ENCODE measurements at regions not wholly inside any gene's neighbourhood (a gene's known extent, or its start where the extent isn't known, plus 50 kb on each side); places are given as distances from the start of the nearest gene placed in this dataset.

GRCh38 chr14:49505041-49505766, 81.0 kb downstream of the RPS29 start:
- DNase-seq (ENCODE audit: low spot score) = no peak

GRCh38 chr14:49497725-49498348, 88.3 kb downstream of the RPS29 start:
- in situ Hi-C loops (cut with MboI; ENCODE audit: low pct_unique_long_range_greater_than_20kb, low sequenced_read_pairs, unreplicated experiment) = no loop called here
- peak; percentile 81 for TF ChIP-seq CTCF (IDR thresholded peaks at IDR 0.05; ENCODE audit: extremely low read depth, insufficient read depth, missing control alignments)
- DNase-seq (ENCODE audit: low spot score) = peak; percentile 57

More at GRCh38 chr14:49505041-49505766, 81.0 kb downstream of the RPS29 start:
- TF ChIP-seq CTCF (IDR thresholded peaks at IDR 0.05; ENCODE audit: extremely low read depth, insufficient read depth, missing control alignments) = no peak
- in situ Hi-C loops (cut with MboI; ENCODE audit: low pct_unique_long_range_greater_than_20kb, low sequenced_read_pairs, unreplicated experiment) = no loop called here

- no peak for TF ChIP-seq CTCF (IDR thresholded peaks at IDR 0.05; ENCODE audit: extremely low read depth, insufficient read depth, missing control alignments)
- in situ Hi-C loops (cut with MboI; ENCODE audit: low pct_unique_long_range_greater_than_20kb, low sequenced_read_pairs, unreplicated experiment) = no loop called here
- no peak for DNase-seq (ENCODE audit: low spot score)
These were observed 88.9 kb downstream of the RPS29 start for GRCh38 chr14:49497267-49497666.

DNA sequence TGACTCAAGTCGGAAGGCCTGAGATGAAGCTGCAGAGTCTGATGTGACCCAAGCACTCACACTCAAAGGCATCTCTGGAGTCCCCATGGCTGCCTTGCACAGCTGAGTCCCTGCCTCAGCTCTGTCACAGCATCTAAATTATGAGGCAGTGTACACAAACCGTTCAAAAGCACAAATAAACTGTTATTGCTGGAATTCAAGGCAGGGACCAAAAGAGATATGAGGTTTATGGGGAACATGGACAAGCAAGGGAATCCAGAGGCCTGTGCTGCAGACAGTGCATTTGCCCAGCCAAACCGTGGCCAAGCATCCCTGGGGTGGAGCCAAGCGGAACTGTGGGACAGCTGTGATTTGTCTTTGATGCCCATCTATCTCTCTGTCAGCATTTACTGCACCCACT, 91.3 kb downstream of the RPS29 start:
- TF ChIP-seq CTCF (IDR thresholded peaks at IDR 0.05; ENCODE audit: extremely low read depth, insufficient read depth, missing control alignments) = no peak
- DNase-seq (ENCODE audit: low spot score) = no peak
- in situ Hi-C loops (cut with MboI; ENCODE audit: low pct_unique_long_range_greater_than_20kb, low sequenced_read_pairs, unreplicated experiment) = no loop called here

- no peak for DNase-seq (ENCODE audit: low spot score)
- no peak for TF ChIP-seq CTCF (IDR thresholded peaks at IDR 0.05; ENCODE audit: extremely low read depth, insufficient read depth, missing control alignments)
- in situ Hi-C loops (cut with MboI; ENCODE audit: low pct_unique_long_range_greater_than_20kb, low sequenced_read_pairs, unreplicated experiment) = no loop called here
These were observed 92.6 kb downstream of the RPS29 start for GRCh38 chr14:49493557-49493956.

GRCh38 chr14:49492151-49492550, 94.0 kb downstream of the RPS29 start:
- in situ Hi-C loops (cut with MboI; ENCODE audit: low pct_unique_long_range_greater_than_20kb, low sequenced_read_pairs, unreplicated experiment) = no loop called here

More at GRCh38 chr14:49492151-49492550, 94.0 kb downstream of the RPS29 start:
- no peak for DNase-seq (ENCODE audit: low spot score)
- no peak for TF ChIP-seq CTCF (IDR thresholded peaks at IDR 0.05; ENCODE audit: extremely low read depth, insufficient read depth, missing control alignments)
